ENCODE measurements at regions not wholly inside any gene's neighbourhood (a gene's known extent, or its start where the extent isn't known, plus 50 kb on each side); places are given as distances from the start of the nearest gene placed in this dataset.

DNA sequence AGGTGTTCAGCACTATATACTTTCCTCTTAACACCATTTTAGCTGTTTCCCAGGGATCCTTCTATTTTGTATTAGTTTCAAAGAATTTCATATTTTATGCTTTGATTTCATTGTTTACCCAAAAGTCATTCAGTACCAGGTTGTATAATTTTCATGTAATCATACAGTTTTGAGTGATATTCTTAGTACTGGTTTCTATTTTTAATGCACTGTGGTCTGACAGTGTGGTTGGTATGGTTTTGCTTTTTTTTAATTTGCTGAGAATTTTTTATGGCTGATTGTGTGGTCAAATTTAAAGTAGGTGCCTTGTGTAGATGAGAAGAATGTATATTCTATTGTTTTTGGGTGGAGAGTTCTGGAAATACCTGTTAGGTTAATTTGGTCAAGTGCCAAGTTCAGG, 323.4 kb upstream of the EPHA6 start:
- ChIA-PET CTCF (no interaction called here), POLR2A (no interaction called here)
- Mint-ChIP-seq H3K27ac (ENCODE audit: unreplicated experiment) (no peak overlapping the region), H3K4me3 (ENCODE audit: unreplicated experiment) (no peak overlapping the region), H3K27me3 (ENCODE audit: insufficient read depth, unreplicated experiment) (no peaks in the 10 kb centered on the region), H3K36me3 (ENCODE audit: insufficient read depth, unreplicated experiment) (no peaks in the 10 kb centered on the region), H3K9me3 (ENCODE audit: unreplicated experiment) (no peaks in the 10 kb centered on the region), H3K4me1 (ENCODE audit: low read depth, unreplicated experiment) (no peaks in the 10 kb centered on the region)
- no TSS peak for BruUV-seq (replicated peaks)
- Histone ChIP-seq H3K27me3 (replicated peaks; ENCODE audit: control insufficient read depth, insufficient read depth, low read length) (no peaks in the 10 kb centered on the region), H3K4me1 (no peaks in the 10 kb centered on the region), H3K4me3 (ENCODE audit: low read depth, low read length) (no peak overlapping the region), H3K9me3 (no peaks in the 10 kb centered on the region), H3K36me3 (ENCODE audit: control insufficient read depth, insufficient read depth, low read length) (no peaks in the 10 kb centered on the region)
- TF ChIP-seq, protein P1, sequence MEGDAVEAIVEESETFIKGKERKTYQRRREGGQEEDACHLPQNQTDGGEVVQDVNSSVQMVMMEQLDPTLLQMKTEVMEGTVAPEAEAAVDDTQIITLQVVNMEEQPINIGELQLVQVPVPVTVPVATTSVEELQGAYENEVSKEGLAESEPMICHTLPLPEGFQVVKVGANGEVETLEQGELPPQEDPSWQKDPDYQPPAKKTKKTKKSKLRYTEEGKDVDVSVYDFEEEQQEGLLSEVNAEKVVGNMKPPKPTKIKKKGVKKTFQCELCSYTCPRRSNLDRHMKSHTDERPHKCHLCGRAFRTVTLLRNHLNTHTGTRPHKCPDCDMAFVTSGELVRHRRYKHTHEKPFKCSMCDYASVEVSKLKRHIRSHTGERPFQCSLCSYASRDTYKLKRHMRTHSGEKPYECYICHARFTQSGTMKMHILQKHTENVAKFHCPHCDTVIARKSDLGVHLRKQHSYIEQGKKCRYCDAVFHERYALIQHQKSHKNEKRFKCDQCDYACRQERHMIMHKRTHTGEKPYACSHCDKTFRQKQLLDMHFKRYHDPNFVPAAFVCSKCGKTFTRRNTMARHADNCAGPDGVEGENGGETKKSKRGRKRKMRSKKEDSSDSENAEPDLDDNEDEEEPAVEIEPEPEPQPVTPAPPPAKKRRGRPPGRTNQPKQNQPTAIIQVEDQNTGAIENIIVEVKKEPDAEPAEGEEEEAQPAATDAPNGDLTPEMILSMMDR (IDR thresholded peaks at IDR 0.05; ENCODE audit: insufficient read depth in 1 of 2, low read depth in 1 of 2, low read length in 1 of 2, severe bottlenecking in 1 of 2, unreplicated experiment in 1 of 2), result no peak
- no peak for DNase-seq
- intact Hi-C loops (cut with micrococcal nuclease; ENCODE audit: unreplicated experiment), result no loop called here

GRCh38 chr3:96491868-96492267, 322.5 kb upstream of the EPHA6 start:
- no peak for DNase-seq

GRCh38 chr3:96510334-96510733, 304.1 kb upstream of the EPHA6 start:
- no peaks in the 10 kb centered on the region for H3K36me3 Mint-ChIP-seq (ENCODE audit: insufficient read depth, unreplicated experiment)
- no peak overlapping the region for H3K27ac Mint-ChIP-seq (ENCODE audit: unreplicated experiment)
- Histone ChIP-seq H3K27me3 (replicated peaks; ENCODE audit: control insufficient read depth, insufficient read depth, low read length) (no peaks in the 10 kb centered on the region), H3K4me1 (no peaks in the 10 kb centered on the region), H3K4me3 (ENCODE audit: low read depth, low read length) (no peak overlapping the region), H3K36me3 (ENCODE audit: control insufficient read depth, insufficient read depth, low read length) (no peaks in the 10 kb centered on the region), H3K9me3 (no peaks in the 10 kb centered on the region)
- no TSS peak for BruUV-seq (replicated peaks)
- CTCF ChIA-PET, result no interaction called here
- H3K4me1 Mint-ChIP-seq (ENCODE audit: low read depth, unreplicated experiment), result no peaks in the 10 kb centered on the region
- intact Hi-C loops (cut with micrococcal nuclease; ENCODE audit: unreplicated experiment), result no loop called here
- H3K27me3 Mint-ChIP-seq (ENCODE audit: insufficient read depth, unreplicated experiment), result peaks cover 2% of the 10 kb centered on the region
- H3K4me3 Mint-ChIP-seq (ENCODE audit: unreplicated experiment), result no peak overlapping the region
- H3K9me3 Mint-ChIP-seq (ENCODE audit: unreplicated experiment), result no peaks in the 10 kb centered on the region
- TF ChIP-seq, protein P1 (IDR thresholded peaks at IDR 0.05; ENCODE audit: insufficient read depth in 1 of 2, low read depth in 1 of 2, low read length in 1 of 2, severe bottlenecking in 1 of 2, unreplicated experiment in 1 of 2), result no peak
- DNase-seq, result no peak
- POLR2A ChIA-PET, result no interaction called here

More at GRCh38 chr3:96491868-96492267, 322.5 kb upstream of the EPHA6 start:
- no peak overlapping the region for H3K4me3 Mint-ChIP-seq (ENCODE audit: unreplicated experiment)
- no peak overlapping the region for H3K4me3 ChIP-seq (ENCODE audit: low read depth, low read length)
- H3K4me1 Mint-ChIP-seq (ENCODE audit: low read depth, unreplicated experiment), result no peaks in the 10 kb centered on the region
- H3K27me3 ChIP-seq (replicated peaks; ENCODE audit: control insufficient read depth, insufficient read depth, low read length), result no peaks in the 10 kb centered on the region
- no peak overlapping the region for H3K27ac Mint-ChIP-seq (ENCODE audit: unreplicated experiment)
- H3K36me3 Mint-ChIP-seq (ENCODE audit: insufficient read depth, unreplicated experiment), result no peaks in the 10 kb centered on the region
- H3K4me1 ChIP-seq, result no peaks in the 10 kb centered on the region
- H3K9me3 ChIP-seq, result no peaks in the 10 kb centered on the region
- H3K9me3 Mint-ChIP-seq (ENCODE audit: unreplicated experiment), result no peaks in the 10 kb centered on the region
- TF ChIP-seq, protein P1 (IDR thresholded peaks at IDR 0.05; ENCODE audit: insufficient read depth in 1 of 2, low read depth in 1 of 2, low read length in 1 of 2, severe bottlenecking in 1 of 2, unreplicated experiment in 1 of 2), result no peak
- intact Hi-C loops (cut with micrococcal nuclease; ENCODE audit: unreplicated experiment), result no loop called here
- no TSS peak for BruUV-seq (replicated peaks)
- ChIA-PET POLR2A (no interaction called here), CTCF (no interaction called here)
- H3K27me3 Mint-ChIP-seq (ENCODE audit: insufficient read depth, unreplicated experiment), result no peaks in the 10 kb centered on the region
- H3K36me3 ChIP-seq (ENCODE audit: control insufficient read depth, insufficient read depth, low read length), result no peaks in the 10 kb centered on the region

Data from Caco-2 (cell line).